ENCODE measurements at regions not wholly inside any gene's neighbourhood (a gene's known extent, or its start where the extent isn't known, plus 50 kb on each side); places are given as distances from the start of the nearest gene placed in this dataset.
"Not testable (repeated sequence)": the region's sequence is repeated elsewhere in the genome, so short reads cannot be mapped to it uniquely, and the experiment has no call there.

DNA sequence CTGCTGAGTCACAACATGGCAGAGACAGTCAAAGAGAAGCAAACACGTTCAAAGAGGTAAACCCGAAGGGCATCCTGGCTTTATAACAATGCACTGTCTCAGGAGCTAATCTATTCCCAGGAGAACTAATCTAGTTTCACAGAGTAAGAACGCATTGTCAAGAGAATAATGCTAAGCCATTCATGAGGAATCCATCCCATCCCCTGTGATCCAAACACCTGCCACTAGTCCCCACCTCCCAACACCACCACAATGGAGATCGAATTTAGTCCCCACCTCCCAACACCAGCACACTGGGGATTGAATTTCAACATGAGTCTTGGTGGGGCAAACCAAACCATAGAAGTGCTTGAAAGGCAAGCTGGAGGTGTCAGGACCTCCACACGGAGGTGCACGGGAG is 231.5 kb upstream of the ID4 start:
- no peak for DNase-seq (ENCODE audit: low read depth in 2 of 2)

DNA sequence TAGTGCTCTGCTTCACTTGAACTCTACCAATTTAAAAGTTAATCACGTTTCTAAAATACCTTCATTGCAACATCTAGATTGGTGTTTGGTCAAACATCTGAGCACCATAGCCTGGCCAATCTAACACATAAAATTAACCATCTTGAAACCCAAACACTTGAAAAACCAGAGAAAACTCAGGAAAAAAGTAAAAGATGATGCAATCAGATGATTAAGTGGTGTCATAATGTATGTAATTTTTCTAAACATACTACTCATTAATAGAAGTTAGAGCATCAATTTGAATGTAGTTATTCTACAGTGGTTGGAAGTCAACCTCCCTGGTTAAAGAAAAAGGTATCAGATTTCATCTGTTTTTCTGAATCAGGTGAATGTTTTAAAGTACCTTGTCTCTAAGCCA is 228.6 kb upstream of the ID4 start:
- DNase-seq (ENCODE audit: low read depth in 2 of 2), result no peak

DNA sequence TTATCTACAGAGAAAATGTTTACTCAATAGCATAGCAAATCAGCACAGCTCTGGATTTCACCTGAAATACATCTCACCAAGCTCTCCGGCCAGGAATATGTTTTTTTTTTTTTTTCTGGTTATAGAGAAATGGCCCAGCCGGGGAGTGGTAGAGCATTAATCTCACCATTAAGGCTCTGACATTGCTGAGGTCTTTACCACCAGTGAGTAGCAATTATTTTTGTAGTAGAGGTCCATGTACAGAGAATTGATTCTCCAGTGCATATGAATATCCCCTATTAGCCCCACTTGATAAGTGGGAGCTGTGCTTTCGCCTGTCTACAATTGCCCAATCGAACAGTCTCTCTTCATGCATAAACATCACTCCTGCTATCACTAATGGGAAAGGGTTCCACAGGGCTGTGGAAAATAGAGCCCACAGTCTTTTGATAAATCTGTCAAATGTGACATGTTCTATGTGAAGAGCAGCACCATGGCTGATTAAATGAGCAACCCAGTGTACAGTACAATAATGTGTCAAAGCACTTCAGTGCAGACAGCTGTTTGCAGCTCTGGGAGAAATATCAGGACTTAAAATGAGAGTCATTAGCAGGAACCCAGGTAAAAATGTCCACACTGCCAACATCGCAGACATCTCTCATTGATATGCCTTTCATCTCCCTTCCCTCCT is 227.1 kb upstream of the ID4 start:
- no peak for DNase-seq (ENCODE audit: low read depth in 2 of 2)

DNA sequence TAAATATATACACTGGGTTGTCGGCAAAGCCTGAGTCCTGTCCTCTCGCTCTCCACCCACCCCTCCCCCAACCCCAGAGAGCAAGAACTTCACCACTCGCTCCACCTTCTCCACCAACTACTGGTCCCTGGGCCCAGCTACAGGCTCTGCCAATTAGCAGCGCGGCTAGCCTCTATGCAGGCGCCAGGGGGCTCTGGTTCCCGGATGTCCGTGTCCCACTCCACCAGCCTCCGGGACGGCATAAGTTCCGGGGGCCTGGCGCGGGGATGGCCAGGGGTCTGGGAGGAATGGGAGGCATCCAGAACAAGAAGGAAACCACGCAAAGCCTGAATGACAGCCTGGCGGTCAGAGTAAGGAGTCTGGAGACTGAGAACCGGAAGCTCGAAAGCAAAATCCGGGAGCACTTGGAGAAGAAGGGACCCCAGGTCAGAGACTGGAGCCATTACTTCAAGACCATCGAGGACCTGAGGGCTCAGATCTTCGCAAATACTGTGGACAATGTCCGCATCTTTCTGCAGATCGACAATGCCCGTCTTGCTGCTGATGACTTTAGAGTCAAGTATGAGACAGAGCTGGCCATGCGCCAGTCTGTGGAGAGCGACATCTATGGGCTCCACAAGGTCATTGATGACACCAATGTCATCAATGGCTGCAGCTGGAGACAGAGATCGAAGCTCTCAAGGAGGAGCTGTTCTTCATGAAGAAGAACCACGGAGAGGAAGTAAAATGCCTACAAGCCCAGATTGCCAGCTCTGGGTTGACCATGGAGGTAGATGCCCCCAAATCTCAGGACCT is 224.3 kb upstream of the ID4 start:
- DNase-seq (ENCODE audit: low read depth in 2 of 2), result not testable (repeated sequence)

DNA sequence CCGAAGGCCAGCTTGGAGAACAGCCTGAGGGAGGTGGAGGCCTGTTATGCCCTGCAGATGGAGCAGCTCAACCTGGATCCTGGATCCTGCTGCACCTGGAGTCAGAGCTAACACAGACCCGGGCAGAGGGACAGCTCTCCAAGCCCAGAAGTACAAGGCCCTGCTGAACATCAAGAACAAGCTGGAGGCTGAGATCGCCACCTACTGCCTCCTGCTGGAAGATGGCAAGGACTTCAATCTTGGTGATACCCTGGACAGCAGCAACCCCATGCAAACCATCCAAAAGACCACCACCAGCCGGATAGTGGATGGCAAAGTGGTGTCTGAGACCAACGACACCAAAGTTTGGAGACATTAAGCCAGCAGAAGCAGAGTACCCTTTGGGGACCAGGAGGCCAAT is 223.5 kb upstream of the ID4 start:
- DNase-seq (ENCODE audit: low read depth in 2 of 2), result no peak

DNA sequence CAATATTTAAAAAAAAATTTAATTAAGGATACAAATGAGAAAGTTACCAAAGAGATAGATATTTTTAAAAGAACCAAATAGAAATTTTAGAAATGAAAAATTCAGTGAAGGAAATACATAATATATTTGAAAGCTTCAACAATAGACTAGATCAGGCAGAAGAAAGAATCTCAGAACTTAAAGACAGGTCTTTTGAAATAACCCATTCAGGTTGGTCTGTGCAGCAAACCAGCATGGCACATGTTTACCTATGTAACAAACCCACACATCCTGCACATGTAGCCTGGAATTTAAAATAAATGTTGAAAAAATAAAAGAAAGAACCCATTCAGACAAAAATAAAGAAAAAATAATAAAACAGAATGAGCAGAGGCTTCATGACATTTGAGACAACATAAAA is 221.1 kb upstream of the ID4 start:
- DNase-seq (ENCODE audit: low read depth in 2 of 2), result no peak

DNA sequence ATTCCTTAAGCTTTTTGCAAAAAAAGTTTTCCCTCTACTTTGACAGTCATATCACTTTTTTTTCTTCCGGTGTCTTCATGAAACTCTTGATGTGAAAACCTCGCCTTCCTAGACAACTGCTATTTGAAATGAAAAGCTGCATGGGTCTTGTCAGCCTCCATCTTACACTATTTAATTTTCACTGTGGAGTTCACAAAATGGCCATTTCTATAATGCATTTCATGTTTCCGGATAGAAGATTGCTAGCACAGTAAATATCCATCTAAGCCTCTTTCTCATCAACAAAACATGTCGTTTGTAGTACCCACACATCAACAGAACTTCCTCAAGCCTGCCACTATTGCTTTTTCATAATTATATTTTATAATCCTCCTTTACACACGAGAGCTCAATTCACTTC is 204.9 kb upstream of the ID4 start:
- no peak for DNase-seq (ENCODE audit: low read depth in 2 of 2)

DNA sequence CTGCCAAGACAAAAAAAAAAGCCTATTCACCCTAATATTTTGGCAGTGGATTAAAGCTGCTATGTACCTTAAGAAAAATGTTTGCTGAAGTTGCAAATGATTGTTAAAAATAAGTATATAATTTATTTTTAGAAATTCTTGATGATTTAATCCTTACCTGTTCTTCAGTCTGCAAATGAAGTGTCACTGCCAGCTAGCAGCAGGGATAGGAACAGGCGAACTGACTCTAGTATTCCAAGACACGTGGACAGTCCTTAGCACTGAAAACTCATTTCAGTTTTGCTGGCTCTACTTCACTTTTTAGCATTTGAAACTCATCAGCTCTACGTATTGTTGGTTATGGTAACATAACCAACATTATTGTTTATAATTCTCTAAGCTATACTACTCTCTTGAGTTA is 204.4 kb upstream of the ID4 start:
- no peak for DNase-seq (ENCODE audit: low read depth in 2 of 2)

DNA sequence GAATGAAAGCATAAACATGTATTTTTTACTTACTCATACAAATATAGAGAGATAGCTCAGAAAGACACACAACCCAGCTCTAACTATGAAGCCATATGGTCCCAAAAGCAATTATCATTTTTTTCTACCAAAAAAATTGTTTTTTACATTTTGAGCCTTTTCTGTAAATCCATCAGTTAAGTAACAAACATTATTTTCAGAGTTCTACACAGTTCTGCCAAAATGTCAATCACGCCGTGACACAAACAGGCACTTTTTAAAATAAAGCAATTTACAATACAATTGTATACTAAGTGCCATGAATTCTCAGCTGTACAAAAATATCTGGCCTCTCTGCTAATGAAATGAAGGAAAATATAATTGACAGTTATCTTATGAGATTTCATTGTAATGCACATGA is 201.4 kb upstream of the ID4 start:
- DNase-seq (ENCODE audit: low read depth in 2 of 2), result no peak

DNA sequence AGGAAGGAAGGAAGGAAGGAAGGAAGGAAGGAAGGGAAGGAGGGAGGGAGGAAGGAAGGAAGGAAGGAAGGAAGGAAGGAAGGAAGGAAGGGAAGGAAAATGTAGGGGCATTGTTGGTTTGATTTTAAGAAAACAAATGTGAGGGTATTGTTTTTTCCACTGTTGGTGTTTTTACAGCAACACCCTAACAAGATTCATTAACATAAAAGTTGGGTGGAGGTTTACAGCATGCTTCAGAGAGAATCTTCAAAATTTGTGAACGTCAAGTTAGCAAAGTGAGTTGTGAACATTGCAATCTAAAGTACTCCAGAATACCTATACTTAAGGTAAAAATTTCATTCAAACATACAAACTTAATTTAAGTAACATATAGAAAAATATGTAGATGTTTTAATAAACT is 200.2 kb upstream of the ID4 start:
- no peak for DNase-seq (ENCODE audit: low read depth in 2 of 2)

DNA sequence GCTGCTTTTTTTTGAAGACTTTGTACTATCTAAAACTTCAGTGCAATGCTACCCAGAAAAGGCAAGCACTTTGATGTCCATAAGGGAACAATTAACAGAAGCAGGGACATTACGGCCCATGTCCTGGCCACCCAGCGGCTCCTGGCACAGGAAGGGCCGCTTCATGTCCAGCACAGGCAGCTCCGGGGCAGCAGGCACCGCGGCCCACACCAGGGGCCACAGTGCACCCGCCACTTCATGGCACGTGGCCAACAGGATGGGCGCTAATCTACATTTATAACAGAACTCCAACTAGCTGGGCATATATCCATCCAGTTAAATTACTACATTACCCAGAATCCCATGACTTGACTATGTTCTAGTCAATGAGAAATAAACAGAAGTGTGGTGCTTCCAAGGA is 198.2 kb upstream of the ID4 start:
- no peak for DNase-seq (ENCODE audit: low read depth in 2 of 2)

DNA sequence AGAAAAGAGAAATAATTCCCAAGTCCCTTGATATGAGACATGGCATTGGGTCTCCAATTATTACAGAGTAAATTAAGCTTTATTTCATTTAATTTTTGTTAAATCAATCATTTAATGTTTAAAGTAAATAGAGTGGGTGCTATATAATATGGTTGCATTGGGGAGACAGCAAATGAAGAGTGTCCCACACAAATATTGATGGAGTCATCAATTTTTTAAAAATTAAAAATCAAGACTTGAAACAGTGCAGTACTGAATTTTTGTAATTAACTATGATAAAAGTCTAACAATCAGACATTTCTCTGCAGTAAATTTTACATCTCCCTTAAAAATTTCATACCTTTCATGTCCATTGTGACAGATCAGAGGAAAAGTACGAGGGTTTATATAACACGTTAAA is 193.9 kb upstream of the ID4 start:
- DNase-seq (ENCODE audit: low read depth in 2 of 2), result no peak

DNA sequence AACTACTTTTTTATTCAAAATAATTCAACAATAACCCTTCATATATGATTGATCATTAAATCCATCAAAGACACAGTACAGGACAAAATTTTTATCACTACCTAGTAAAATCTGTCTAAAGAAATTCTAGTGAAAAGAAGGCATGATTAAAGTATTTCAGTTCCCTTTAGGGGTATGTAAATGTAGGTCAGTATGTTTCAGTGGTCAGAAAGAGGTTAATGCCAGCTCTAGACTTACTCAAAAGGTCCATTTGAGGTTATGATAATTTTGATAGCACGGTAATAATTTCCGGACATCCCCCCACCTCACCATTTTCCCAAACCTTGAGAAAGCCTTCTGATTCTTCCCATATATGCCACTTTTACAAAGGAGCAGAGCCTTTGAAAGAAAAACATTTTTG is 193.5 kb upstream of the ID4 start:
- no peak for DNase-seq (ENCODE audit: low read depth in 2 of 2)

DNA sequence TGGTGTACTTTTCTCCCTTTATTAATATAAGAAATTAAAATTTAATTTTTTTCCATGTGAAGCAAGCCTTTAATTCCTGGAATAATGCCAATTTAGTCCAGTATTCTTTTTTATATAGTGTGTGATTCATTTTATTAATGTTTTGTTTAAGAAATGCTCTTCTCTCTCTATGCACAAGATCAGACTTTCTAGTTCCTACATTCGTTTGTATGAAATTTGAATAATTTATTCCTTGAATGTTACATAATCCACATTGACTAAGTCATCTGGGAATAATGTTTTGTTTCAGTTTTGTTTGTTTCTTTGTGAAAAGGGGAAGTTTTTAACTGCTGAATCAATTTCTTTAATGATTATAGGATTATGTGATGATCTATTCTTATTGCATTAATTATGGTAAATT is 181.4 kb upstream of the ID4 start:
- DNase-seq (ENCODE audit: low read depth in 2 of 2), result no peak

DNA sequence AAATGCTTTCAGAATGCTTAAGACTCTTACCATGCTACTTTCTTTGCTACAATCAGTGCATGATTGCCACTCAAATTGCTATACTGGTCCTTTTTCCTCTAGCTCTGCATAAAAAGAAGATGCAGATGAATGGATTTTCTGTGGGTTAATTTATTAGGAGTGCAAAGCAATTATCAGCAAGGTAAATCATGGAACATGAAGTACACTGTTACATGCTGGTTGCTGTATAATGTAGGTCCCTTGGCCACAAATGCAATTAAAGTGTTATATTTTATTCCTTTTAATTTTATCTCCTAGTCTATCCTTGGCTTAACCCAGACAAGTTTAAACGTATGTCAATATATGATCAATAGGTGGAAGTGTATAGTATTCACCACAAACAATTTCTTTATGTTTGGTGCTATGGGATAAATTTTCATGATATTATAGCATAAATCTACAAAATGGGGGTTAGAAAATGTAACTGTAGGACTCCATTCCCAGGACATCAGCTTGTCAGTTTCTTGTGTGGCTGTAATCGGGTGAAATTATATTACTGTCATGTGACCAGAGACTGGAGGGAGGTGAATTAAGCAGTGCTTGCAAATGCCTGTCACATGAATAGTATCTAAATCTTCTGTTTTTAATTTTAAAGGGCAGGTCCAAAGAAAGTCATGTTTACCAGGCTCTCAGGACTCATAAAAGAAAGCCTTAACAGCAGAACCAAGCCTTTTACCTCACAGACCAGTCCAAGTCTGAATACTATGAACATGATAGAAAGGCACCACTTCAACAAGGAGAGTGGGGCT is 176.9 kb upstream of the ID4 start:
- no peak for DNase-seq (ENCODE audit: low read depth in 2 of 2)

DNA sequence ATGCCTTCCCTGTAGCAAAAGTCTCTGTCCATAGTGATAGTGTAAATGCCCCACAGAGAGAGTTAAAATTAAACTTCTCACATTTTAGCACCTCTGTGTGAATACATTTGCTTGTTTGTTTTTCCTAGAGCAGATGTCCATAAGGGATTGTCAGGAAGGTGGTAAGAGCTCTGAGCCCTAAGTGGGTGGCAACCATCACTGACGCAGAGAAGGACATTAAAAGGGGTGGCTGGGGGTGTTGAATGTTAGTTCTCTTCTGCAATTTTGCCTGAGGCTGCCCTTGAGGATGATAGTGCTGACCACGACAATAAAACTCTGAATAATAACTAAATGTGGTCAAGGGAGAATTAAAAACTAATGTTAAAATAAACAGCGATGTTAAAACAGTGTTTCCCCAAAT is 174.3 kb upstream of the ID4 start:
- no peak for DNase-seq (ENCODE audit: low read depth in 2 of 2)

DNA sequence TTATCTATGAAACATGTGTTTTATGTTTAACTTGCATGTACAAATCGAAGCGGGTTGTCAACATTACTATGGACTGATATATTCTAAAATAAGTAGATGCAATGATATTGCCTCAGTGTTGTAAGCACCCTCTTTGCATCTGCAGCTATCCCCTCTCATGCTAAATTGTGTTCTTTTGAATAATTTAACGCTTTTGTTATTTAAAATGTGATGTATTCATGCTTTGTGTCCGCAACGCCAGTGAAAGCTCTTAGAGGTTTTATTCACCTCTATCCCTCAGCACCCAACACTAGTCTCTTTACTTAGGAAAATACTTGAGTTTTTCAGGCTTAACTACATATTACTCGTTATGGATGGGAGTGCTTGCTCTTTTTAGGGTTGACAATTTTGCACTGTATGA is 173.7 kb upstream of the ID4 start:
- DNase-seq (ENCODE audit: low read depth in 2 of 2), result no peak

DNA sequence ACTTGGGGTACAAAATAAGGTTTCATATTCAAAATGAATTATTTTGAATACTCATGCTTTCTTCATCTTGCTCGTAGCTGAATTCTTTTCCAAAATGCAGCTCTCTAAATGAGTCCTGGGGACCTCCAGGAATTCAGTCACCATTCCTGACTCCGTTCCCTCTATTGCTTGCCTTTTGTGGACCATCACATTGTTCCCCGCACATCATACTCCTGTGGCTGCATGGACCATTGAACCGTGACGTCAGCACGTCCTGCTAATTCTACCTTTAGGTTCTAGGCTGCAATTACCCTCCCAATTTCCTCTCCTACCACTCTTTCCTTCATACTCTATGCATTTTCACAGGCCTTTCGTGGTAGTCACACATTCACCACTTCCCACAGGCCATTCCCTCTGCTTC is 173.1 kb upstream of the ID4 start:
- DNase-seq (ENCODE audit: low read depth in 2 of 2), result no peak

DNA sequence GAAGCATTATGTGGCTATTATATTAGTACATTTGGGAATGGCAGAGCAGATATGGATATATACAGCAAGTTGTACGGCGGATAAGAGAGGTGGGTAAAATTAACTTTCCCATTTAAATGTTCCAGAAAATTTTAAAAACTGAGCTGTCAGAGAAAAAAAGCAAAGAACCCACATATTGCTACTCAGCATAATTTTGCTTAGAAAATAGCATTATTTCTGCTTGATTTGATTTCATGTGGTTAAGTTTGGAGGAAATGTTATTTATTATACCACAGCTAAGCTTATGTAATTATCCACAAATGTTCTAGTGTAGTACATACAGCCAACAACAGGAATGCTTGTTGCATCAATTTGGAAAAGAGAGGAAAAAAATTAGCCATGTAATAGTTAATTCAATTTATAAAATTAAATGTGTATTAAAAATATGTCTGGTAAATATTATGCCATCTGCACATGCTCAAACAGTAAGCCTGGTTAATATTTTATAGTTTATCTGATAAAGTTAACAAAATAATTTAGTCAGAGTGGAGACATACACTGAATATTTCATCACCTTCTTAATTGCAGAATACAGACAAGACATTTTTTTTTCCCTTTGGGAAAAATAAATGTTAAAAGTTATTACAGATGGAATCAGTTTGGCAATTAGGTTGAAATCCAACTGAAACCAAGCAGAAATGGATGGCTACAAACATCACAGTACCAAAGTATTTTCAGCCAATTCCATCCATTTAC is 172.1 kb upstream of the ID4 start:
- DNase-seq (ENCODE audit: low read depth in 2 of 2), result no peak

DNA sequence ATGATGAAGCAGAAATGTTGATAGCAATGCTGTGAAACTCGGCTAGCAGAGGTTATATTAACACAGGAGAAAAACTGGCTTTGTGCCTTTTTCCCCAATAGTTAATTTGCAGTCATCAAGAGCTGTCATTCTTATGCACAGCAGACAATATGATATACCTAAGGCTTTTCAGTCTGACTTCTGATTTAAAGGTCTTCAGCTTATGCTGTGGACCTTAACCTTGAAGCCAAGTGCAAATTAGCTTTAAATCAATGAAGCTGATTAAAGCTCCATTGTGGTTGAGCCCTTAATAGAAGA is 171.6 kb upstream of the ID4 start:
- no peak for DNase-seq (ENCODE audit: low read depth in 2 of 2)

DNA sequence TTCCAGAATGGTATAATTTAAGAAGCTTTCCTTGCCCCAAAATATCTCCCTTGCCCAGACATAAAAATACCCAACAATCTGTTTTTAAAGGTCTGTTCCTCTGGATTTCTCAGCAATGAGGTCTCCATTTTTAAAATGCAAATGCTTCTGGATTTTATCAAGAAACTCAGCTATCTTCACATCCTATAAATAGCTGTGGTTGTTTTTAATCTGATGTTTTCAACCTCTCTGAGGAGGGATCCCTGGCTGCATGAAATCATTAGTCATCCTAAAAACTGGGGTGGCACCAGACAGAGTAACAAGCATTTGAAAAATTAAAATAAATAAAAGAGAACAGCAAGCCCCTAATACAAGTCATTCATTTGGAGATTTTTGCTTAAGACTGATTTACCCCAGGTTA is 168.5 kb upstream of the ID4 start:
- DNase-seq (ENCODE audit: low read depth in 2 of 2), result no peak

DNA sequence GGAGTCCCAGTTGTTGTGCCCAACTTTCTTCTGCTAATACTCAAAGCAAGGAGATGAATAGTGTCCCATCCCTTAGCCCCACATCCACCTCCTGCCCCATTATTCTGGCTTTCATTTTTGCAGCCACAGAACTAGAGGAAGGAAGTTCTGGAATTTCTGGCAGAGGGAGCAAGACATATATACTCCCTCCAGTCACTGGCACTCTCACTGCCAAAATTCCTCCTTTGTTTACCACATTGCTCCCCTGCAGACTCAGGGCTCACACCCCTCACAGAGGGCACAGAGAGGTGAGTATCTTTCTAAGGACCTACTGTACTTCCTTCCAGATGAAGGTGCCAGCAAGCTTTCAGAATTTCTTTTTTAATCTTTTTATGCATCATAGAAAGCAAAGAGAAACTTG is 168.0 kb upstream of the ID4 start:
- no peak for DNase-seq (ENCODE audit: low read depth in 2 of 2)

DNA sequence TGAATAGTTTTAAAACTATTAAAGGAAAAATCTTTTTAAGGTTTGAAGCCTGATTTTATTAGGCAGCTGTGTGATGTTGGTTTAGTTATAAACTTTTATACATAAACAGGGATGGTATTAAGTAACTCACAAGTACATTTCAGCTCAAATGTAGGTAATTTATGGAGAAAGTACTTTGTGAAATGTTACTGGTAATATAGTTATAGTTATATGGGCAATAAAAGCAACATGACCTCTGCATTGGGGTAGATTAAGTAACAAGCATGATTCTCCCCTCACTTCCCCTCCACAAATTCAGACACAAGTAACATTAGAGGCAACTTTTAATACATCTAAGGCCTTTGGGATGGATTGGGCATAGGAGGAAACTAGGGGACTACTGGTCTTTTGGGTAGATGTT is 154.3 kb upstream of the ID4 start:
- no peak for DNase-seq (ENCODE audit: low read depth in 2 of 2)

Data from stimulated activated CD8-positive, alpha-beta memory T cell treated with anti-CD3 and anti-CD28 coated beads, Interleukin-7, amount 100 ng/mL, for 4 hours (primary cell).